PC-9 (cell line): ENCODE measurements at regions not wholly inside any gene's neighbourhood (a gene's known extent, or its start where the extent isn't known, plus 50 kb on each side); places are given as distances from the start of the nearest gene placed in this dataset.

ENCODE experiments used
- EZH2 ChIP-seq: fragments of 200-600 bp; sonication (generic); IDR thresholded peaks from 2 replicates; pipeline ENCODE4 v1.8.0; 2017; ENCODE audit warnings: antibody characterized with exemption, low read depth
- TF ChIP-seq, protein P1 (sequence below): fragments of 200-600 bp; sonication (generic); conservative IDR thresholded peaks from 2 replicates; pipeline ENCODE4 v1.6.1; 2017; ENCODE audit warnings: mixed run types, antibody characterized with exemption, mild to moderate bottlenecking, moderate library complexity

DNA sequence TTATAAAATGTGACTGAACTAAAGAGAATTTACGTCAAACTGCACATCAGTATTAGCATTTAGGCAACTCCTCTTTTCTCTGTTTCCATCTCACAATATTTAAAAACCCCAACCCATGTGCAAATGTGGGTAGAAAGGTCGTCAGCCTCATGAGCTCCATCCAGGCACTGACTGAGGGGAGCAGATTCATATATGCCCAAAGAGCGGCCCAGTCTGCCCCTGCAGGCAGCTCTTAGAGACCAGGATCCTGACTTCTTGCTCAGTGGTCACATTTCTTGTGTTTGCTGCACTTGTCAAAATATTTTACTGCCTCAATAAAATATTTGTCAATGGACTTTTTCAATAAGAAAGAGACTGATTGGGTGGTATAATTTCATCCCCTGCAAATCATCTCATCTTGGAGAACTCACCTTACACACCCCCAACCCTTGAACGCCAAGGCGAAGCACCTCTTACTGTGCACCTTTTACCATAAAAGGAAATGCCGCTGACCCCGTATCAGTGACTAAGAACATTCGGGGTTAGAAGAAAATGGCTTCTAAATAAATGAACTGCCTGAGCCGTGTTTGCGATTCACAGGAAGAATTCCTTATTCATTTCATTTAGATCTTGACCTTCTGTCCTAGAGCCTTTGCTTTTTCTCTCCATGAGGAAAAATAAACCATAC lies 418.8 kb downstream of the BCL11B start:
- TF ChIP-seq, protein P1, sequence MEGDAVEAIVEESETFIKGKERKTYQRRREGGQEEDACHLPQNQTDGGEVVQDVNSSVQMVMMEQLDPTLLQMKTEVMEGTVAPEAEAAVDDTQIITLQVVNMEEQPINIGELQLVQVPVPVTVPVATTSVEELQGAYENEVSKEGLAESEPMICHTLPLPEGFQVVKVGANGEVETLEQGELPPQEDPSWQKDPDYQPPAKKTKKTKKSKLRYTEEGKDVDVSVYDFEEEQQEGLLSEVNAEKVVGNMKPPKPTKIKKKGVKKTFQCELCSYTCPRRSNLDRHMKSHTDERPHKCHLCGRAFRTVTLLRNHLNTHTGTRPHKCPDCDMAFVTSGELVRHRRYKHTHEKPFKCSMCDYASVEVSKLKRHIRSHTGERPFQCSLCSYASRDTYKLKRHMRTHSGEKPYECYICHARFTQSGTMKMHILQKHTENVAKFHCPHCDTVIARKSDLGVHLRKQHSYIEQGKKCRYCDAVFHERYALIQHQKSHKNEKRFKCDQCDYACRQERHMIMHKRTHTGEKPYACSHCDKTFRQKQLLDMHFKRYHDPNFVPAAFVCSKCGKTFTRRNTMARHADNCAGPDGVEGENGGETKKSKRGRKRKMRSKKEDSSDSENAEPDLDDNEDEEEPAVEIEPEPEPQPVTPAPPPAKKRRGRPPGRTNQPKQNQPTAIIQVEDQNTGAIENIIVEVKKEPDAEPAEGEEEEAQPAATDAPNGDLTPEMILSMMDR, result no peak
- TF ChIP-seq EZH2, result no peak
